Endothelial cell of umbilical vein (primary cell): ENCODE measurements at regions not wholly inside any gene's neighbourhood (a gene's known extent, or its start where the extent isn't known, plus 50 kb on each side); places are given as distances from the start of the nearest gene placed in this dataset.

ENCODE experiments used
- BruUV-seq: library from RNA; stranded (reverse); fragments of 400-500 nt; replicated peaks from 2 replicates; lab custom pipeline; 2021; lab: Mats Ljungman, UMichigan
- CTCF ChIA-PET: fragments of 300-600, 350-600 bp; sonication (Branson Sonifier 250); formaldehyde crosslinking; loops from one replicate; lab custom pipeline; 2021; ENCODE audit warnings: antibody characterized with exemption, inconsistent platforms; lab: Charles Lee
- POLR2A ChIA-PET: fragments of 300-600, 350-600 bp; sonication (Branson Sonifier 250); formaldehyde crosslinking; loops from one replicate; lab custom pipeline; 2021; ENCODE audit warnings: antibody characterized with exemption, inconsistent platforms; lab: Charles Lee
- DNase-seq: peaks from one replicate; pipeline ENCODE4 v3.0.0-alpha.2; 2011; ENCODE audit warnings: low read depth, low spot score
- FAIRE-seq: peaks from 2 replicates; lab custom pipeline; 2011; peaks lifted over from hg19 to GRCh38; lab: Jason Lieb, UNC
- H2AFZ ChIP-seq: 2 replicates; pipeline ENCODE4 v1.6.0; 2012; ENCODE audit warnings: low read depth, low read length, control low read depth, inconsistent platforms
- H3K27ac ChIP-seq: 2 replicates; pipeline ENCODE4 v1.5.1; 2011; ENCODE audit warnings: low read depth, mild to moderate bottlenecking, control low read depth, low read length, moderate library complexity; ENCODE audit not compliant: insufficient read depth
- H3K27me3 ChIP-seq, 2 experiments: 2 replicates each; pipeline versions ENCODE4 v1.6.0 to v1.6.1; 2011; ENCODE audit warnings: low read length in 2 of 2, mixed read lengths in 1 of 2; ENCODE audit not compliant: control insufficient read depth in 2 of 2, insufficient read depth in 2 of 2
- H3K36me3 ChIP-seq, 2 experiments: 2 replicates in 1 of 2; 3 replicates in 1 of 2; pipeline ENCODE4 v1.5.1; 2011; ENCODE audit warnings: low read length in 2 of 2, mild to moderate bottlenecking in 1 of 2, moderate library complexity in 1 of 2; ENCODE audit not compliant: control insufficient read depth in 2 of 2, insufficient read depth in 2 of 2; ENCODE audit errors: extremely low read depth in 1 of 2
- H3K4me1 ChIP-seq: 3 replicates; pipeline ENCODE4 v1.5.1; 2011; ENCODE audit warnings: mild to moderate bottlenecking, low read length; ENCODE audit not compliant: control insufficient read depth, insufficient read depth; ENCODE audit errors: extremely low read depth
- H3K4me2 ChIP-seq: 2 replicates; pipeline ENCODE4 v1.6.1; 2011; ENCODE audit warnings: low read length, control low read depth, mixed read lengths; ENCODE audit not compliant: insufficient read depth
- H3K4me3 ChIP-seq, 3 experiments: fragments of 200-600 bp in 1 of 3; sonication (generic), shearing (Covaris generic) in 1 of 3; replicated peaks in 1 of 3; 2 replicates each; pipeline ENCODE4 v1.5.1; 2011 to 2016; ENCODE audit warnings: control low read depth in 3 of 3, low read length in 3 of 3, mild to moderate bottlenecking in 2 of 3, inconsistent platforms in 1 of 3, low read depth in 1 of 3, moderate library complexity in 1 of 3; ENCODE audit not compliant: insufficient read depth in 1 of 3
- H3K79me2 ChIP-seq: 2 replicates; pipeline ENCODE4 v1.6.0; 2012; ENCODE audit warnings: low read length, inconsistent platforms; ENCODE audit not compliant: control insufficient read depth, insufficient read depth
- H3K9ac ChIP-seq: replicated peaks from 2 replicates; pipeline ENCODE3; 2011; ENCODE audit warnings: low read length, control low read depth; ENCODE audit not compliant: insufficient read depth; ENCODE audit errors: extremely low read depth
- H3K9me1 ChIP-seq: replicated peaks from 3 replicates; pipeline ENCODE4 v1.6.0; 2011; ENCODE audit warnings: mild to moderate bottlenecking, low read length; ENCODE audit not compliant: control insufficient read depth, insufficient read depth; ENCODE audit errors: extremely low read depth
- H3K9me3 ChIP-seq: replicated peaks from 2 replicates; pipeline ENCODE4 v1.5.1; 2012; ENCODE audit warnings: low read length, inconsistent platforms; ENCODE audit not compliant: control insufficient read depth, insufficient read depth
- H4K20me1 ChIP-seq: replicated peaks from 2 replicates; pipeline ENCODE3; 2011; ENCODE audit warnings: mild to moderate bottlenecking, low read length; ENCODE audit not compliant: control insufficient read depth, insufficient read depth; ENCODE audit errors: extremely low read depth
- EZH2 ChIP-seq: IDR thresholded peaks from 2 replicates; pipeline ENCODE4 v1.6.1; 2012; ENCODE audit warnings: borderline replicate concordance, low read depth, mild to moderate bottlenecking, moderate library complexity, low read length, inconsistent platforms; ENCODE audit not compliant: severe bottlenecking
- FOS ChIP-seq: IDR thresholded peaks from 2 replicates; pipeline ENCODE4 v1.6.1; 2011; ENCODE audit warnings: mild to moderate bottlenecking, low read length, moderate library complexity, borderline replicate concordance; ENCODE audit not compliant: insufficient read depth
- GATA2 ChIP-seq: IDR thresholded peaks from 2 replicates; pipeline ENCODE4 v1.7.0; 2011; ENCODE audit warnings: low read depth, mild to moderate bottlenecking, moderate library complexity, mixed read lengths, low read length; ENCODE audit not compliant: insufficient read length, insufficient read depth
- JUN ChIP-seq: IDR thresholded peaks from 2 replicates; pipeline ENCODE4 v1.6.1; 2011; ENCODE audit warnings: borderline replicate concordance, low read depth; ENCODE audit not compliant: insufficient read length, insufficient read depth
- MYC ChIP-seq: IDR thresholded peaks from one replicate; pipeline ENCODE4 v1.6.1; 2011; ENCODE audit warnings: mild to moderate bottlenecking, low read depth, low read length
- POLR2A ChIP-seq: IDR thresholded peaks from 2 replicates; pipeline ENCODE4 v1.6.1; 2012; ENCODE audit warnings: low read depth, mild to moderate bottlenecking, control low read depth, low read length
- POLR2AphosphoS5 ChIP-seq: IDR thresholded peaks from 2 replicates; pipeline ENCODE4 v1.6.1; 2012; ENCODE audit warnings: low read depth, mild to moderate bottlenecking, control low read depth, low read length, moderate library complexity; ENCODE audit not compliant: insufficient read depth
- dilution Hi-C: fragments of 300-500 bp; cut with MboI; formaldehyde crosslinking; loops from one replicate; pipeline ENCODE4 v1.15.0; 2019; ENCODE audit warnings: low sequenced_read_pairs; ENCODE audit not compliant: extremely low pct_ligation_motif_present
- intact Hi-C: fragments of 100-400 bp; cut with micrococcal nuclease; formaldehyde crosslinking; loops from one replicate; pipeline ENCODE4 v1.10.0; 2022
- TF ChIP-seq, protein P1 (sequence below): IDR thresholded peaks from 2 replicates; pipeline ENCODE4 v1.6.1; 2011; ENCODE audit not compliant: insufficient read depth, insufficient read length
- TF ChIP-seq, protein P2 (sequence below), 2 donors: IDR thresholded peaks; 1 replicate in 1 of 2; 2 replicates in 1 of 2; pipeline ENCODE4 v1.5.1; 2011; ENCODE audit warnings: low read length in 2 of 2, mild to moderate bottlenecking in 2 of 2, moderate library complexity in 2 of 2, control low read depth in 1 of 2, inconsistent platforms in 1 of 2, low read depth in 1 of 2; ENCODE audit not compliant: insufficient read depth in 1 of 2; ENCODE audit errors: extremely low read depth in 1 of 2

DNA sequence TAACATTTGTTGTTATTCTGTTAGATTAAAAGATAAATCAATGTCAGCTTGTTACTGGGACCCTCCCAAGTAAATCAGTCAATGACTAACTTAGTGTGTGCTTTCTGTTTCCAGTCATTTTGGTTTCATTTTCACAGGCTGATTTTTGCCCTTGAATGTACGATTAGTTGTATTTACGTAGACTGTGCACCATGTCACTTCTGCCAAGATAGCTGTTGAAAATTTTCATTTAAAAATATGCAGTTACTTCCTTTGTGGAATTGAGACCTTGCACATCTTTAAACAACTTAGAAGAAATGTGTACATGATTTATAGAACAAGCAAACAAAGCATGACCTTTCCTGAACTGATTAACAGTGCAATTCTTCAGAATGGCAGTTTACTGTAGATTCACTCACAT, 944.8 kb upstream of the CITED2 start:
- Histone ChIP-seq H3K9me3 (no peaks in the 10 kb centered on the region), H3K4me1 (peaks cover 9% of the 10 kb centered on the region), H3K9me1 (no peaks in the 10 kb centered on the region), H4K20me1 (no peaks in the 10 kb centered on the region), H3K27ac (no peak overlapping the region), H3K36me3 (no peaks in the 10 kb centered on the region), H3K4me2 (peak overlapping the region; percentile 21), H3K27me3 (no peaks in the 10 kb centered on the region), H3K79me2 (no peaks in the 10 kb centered on the region), H2AFZ (peak overlapping the region; percentile 44), H3K9ac (no peak overlapping the region), H3K4me3 (no peak overlapping the region)
- peak; percentile 24 for DNase-seq
- BruUV-seq: no TSS peak
- CTCF ChIA-PET: no interaction called here
- TF ChIP-seq POLR2AphosphoS5 (no peak), MYC (no peak), EZH2 (no peak), FOS (no peak), POLR2A (no peak), JUN (no peak), GATA2 (no peak)
- TF ChIP-seq, protein P1, sequence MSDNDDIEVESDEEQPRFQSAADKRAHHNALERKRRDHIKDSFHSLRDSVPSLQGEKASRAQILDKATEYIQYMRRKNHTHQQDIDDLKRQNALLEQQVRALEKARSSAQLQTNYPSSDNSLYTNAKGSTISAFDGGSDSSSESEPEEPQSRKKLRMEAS: no peak
- TF ChIP-seq, protein P2, sequence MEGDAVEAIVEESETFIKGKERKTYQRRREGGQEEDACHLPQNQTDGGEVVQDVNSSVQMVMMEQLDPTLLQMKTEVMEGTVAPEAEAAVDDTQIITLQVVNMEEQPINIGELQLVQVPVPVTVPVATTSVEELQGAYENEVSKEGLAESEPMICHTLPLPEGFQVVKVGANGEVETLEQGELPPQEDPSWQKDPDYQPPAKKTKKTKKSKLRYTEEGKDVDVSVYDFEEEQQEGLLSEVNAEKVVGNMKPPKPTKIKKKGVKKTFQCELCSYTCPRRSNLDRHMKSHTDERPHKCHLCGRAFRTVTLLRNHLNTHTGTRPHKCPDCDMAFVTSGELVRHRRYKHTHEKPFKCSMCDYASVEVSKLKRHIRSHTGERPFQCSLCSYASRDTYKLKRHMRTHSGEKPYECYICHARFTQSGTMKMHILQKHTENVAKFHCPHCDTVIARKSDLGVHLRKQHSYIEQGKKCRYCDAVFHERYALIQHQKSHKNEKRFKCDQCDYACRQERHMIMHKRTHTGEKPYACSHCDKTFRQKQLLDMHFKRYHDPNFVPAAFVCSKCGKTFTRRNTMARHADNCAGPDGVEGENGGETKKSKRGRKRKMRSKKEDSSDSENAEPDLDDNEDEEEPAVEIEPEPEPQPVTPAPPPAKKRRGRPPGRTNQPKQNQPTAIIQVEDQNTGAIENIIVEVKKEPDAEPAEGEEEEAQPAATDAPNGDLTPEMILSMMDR (IDR thresholded peaks at IDR 0.05; ENCODE audit: extremely low read depth in 1 of 2, insufficient read depth in 1 of 2, low read depth in 1 of 2, low read length in 2 of 2): no peak
- intact Hi-C loops (no loop called here), dilution Hi-C loops (no loop called here)
- FAIRE-seq: peak; percentile 63
- POLR2A ChIA-PET: no interaction called here
